ENCODE measurements at regions not wholly inside any gene's neighbourhood (a gene's known extent, or its start where the extent isn't known, plus 50 kb on each side); places are given as distances from the start of the nearest gene placed in this dataset.

DNA sequence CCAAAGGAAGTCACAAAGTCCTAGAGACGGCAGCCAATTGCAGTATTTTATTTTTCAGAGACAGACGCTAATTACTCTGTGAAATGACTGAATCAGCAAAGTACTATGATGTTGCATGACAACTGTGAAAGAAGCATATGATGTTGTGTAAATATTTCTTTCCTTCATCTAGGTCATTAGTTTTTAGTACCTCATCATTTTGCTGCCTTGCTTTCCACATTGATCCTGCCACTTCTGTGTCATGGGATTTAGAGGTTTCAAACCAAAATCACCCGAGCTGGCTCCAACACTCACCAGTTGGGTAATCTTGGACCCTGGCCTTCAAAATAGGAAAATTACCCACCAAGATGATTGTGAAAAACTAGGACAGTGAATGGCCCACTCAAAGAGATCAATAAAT is 585.2 kb downstream of the ACTL7B start:
- intact Hi-C loops (cut with DNase I): loop anchor here in 1 of 2 donors (5.0 to 10.0 kb wide), 3 partner anchors 118 to 636 kb away; no protein-coding TSS in a partner anchor
- DNase-seq (no peak), ATAC-seq (no peak)
- Histone ChIP-seq H3K4me3 (no peak overlapping the region), H3K9me3 (no peaks in the 10 kb centered on the region), H3K4me1 (peaks cover 8% of the 10 kb centered on the region), H3K36me3 (ENCODE audit: insufficient read depth in 1 of 2, low read depth in 1 of 2) (no peaks in the 10 kb centered on the region), H3K27ac (no peak overlapping the region), H3K27me3 (ENCODE audit: insufficient read depth in 3 of 3, low read length in 2 of 3) (no peaks in the 10 kb centered on the region)
- WGBS, 3 donors: 80 to 95% (median 86%) methylated on average over 3 of the region's 3 CpGs
- TF ChIP-seq, protein P1, sequence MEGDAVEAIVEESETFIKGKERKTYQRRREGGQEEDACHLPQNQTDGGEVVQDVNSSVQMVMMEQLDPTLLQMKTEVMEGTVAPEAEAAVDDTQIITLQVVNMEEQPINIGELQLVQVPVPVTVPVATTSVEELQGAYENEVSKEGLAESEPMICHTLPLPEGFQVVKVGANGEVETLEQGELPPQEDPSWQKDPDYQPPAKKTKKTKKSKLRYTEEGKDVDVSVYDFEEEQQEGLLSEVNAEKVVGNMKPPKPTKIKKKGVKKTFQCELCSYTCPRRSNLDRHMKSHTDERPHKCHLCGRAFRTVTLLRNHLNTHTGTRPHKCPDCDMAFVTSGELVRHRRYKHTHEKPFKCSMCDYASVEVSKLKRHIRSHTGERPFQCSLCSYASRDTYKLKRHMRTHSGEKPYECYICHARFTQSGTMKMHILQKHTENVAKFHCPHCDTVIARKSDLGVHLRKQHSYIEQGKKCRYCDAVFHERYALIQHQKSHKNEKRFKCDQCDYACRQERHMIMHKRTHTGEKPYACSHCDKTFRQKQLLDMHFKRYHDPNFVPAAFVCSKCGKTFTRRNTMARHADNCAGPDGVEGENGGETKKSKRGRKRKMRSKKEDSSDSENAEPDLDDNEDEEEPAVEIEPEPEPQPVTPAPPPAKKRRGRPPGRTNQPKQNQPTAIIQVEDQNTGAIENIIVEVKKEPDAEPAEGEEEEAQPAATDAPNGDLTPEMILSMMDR (IDR thresholded peaks at IDR 0.05): no peak

DNA sequence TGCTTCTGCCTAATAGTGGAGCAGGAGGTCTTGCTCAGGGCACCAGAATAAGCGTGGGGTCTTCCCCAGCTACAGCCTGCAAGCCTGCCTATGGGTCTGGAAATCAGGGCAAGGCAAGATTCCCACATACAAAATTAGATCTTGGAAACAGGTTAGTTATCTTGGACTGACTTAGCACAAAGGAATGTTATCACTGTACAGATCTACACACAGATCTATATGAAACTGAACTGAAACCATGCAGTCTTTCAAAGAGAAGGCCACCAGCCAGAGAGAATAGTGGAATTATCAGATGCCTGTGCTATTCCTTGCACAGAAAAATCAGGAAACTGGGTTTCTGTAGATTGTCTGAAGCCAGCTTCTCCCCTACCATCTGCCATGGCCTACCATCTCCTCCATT is 585.7 kb downstream of the ACTL7B start:
- Histone ChIP-seq H3K4me1 (peaks cover 8% of the 10 kb centered on the region), H3K36me3 (ENCODE audit: insufficient read depth in 1 of 2, low read depth in 1 of 2) (no peaks in the 10 kb centered on the region), H3K9me3 (no peaks in the 10 kb centered on the region), H3K4me3 (no peak overlapping the region), H3K27me3 (ENCODE audit: insufficient read depth in 3 of 3, low read length in 2 of 3) (no peaks in the 10 kb centered on the region), H3K27ac (no peak overlapping the region)
- intact Hi-C loops (cut with DNase I): loop anchor here in 1 of 2 donors (5.0 to 10.0 kb wide), 3 partner anchors 118 to 635 kb away; no protein-coding TSS in a partner anchor
- ATAC-seq: no peak
- DNase-seq: no peak
- TF ChIP-seq, protein P1 (IDR thresholded peaks at IDR 0.05): no peak
- 94 to 95% (median 94%) methylated on average over 1 of the region's 1 CpG for WGBS, 3 donors

DNA sequence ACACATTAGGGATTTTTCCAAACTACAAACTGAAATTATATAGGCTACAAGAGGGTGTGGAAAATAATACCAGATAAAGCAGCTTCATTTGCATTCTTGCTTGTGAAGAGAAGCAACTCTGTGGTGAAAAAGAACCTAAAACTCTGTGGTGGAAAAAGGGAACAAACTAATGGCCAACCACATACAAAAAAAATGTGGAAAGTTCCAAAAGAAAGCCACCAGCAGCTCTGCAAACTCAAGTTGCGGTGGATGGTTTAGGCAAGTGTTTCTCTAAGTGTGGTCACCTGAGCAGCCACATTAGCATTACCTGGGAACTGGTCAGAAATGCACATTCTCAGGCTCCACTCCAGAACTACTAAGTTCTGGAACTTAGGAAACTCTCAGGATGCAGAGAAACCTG is 586.4 kb downstream of the ACTL7B start:
- DNase-seq: no peak
- H3K27me3 ChIP-seq (ENCODE audit: insufficient read depth in 3 of 3, low read length in 2 of 3): no peaks in the 10 kb centered on the region
- no peaks in the 10 kb centered on the region for H3K9me3 ChIP-seq
- H3K27ac ChIP-seq: no peak overlapping the region
- ATAC-seq: no peak
- 91 to 97% (median 92%) methylated on average over 1 of the region's 1 CpG for WGBS, 3 donors
- H3K4me3 ChIP-seq: no peak overlapping the region
- intact Hi-C loops (cut with DNase I): loop anchor here in 1 of 2 donors (10.0 kb wide), 1 partner anchor 125 kb away; no protein-coding TSS in a partner anchor
- peaks cover 8% of the 10 kb centered on the region for H3K4me1 ChIP-seq
- TF ChIP-seq, protein P1 (IDR thresholded peaks at IDR 0.05): no peak
- H3K36me3 ChIP-seq (ENCODE audit: insufficient read depth in 1 of 2, low read depth in 1 of 2): no peaks in the 10 kb centered on the region

DNA sequence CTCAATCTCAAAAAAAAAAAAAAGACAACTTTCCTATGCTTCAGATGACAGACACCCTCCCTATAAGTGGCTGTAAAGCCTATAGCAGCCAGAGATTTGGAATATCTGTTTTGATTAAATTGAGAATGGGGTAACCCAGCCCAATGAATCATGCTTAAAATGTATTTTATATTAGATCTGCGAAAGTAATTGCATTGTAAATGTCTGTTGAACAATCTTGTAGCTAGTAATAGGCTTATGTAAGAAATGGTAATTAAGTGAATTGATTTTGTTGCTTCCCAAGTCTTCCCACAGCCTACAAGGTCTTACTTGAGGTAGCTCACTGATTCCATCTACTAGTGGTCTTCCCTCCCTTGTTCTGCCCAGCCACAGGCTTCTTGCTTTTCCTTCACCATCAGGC is 590.7 kb downstream of the ACTL7B start:
- 96 to 97% (median 97%) methylated on average over 1 of the region's 1 CpG for WGBS, 3 donors
- ATAC-seq (no peak), DNase-seq (no peak)
- H3K36me3 ChIP-seq (ENCODE audit: insufficient read depth in 1 of 2, low read depth in 1 of 2): no peaks in the 10 kb centered on the region
- H3K9me3 ChIP-seq: no peaks in the 10 kb centered on the region
- TF ChIP-seq, protein P1 (IDR thresholded peaks at IDR 0.05): no peak
- intact Hi-C loops (cut with DNase I): loop anchor here in 1 of 2 donors (10.0 kb wide), 1 partner anchor 120 kb away; no protein-coding TSS in a partner anchor
- no peak overlapping the region for H3K27ac ChIP-seq
- H3K27me3 ChIP-seq (ENCODE audit: insufficient read depth in 3 of 3, low read length in 2 of 3): no peaks in the 10 kb centered on the region
- no peak overlapping the region for H3K4me3 ChIP-seq
- H3K4me1 ChIP-seq: no peaks in the 10 kb centered on the region

DNA sequence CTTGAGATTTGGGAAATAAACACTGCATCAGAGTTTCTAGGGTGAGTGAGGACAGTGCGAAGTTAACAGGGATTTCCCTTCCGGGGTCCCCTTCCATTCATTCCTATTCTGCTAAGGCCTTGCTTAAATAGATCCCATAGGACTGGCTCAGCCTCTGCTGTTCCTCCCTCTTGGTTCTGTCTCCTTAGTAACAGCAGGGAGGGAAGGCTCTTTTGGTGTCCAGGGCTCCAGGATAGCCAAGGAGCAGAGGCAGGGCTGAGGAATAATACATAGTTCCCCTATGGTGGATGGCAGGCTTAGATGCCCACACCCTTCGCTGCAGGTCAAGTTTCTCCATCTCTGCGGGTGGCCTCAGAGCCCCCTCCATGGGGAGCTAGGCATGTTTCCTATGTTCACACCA is 591.7 kb downstream of the ACTL7B start:
- Histone ChIP-seq H3K27ac (no peak overlapping the region), H3K9me3 (no peaks in the 10 kb centered on the region), H3K4me1 (no peaks in the 10 kb centered on the region), H3K36me3 (ENCODE audit: insufficient read depth in 1 of 2, low read depth in 1 of 2) (no peaks in the 10 kb centered on the region), H3K27me3 (ENCODE audit: insufficient read depth in 3 of 3, low read length in 2 of 3) (no peaks in the 10 kb centered on the region), H3K4me3 (no peak overlapping the region)
- 90 to 96% (median 95%) methylated on average over 4 of the region's 4 CpGs for WGBS, 3 donors
- TF ChIP-seq, protein P1 (IDR thresholded peaks at IDR 0.05): no peak
- DNase-seq (no peak), ATAC-seq (no peak)
- intact Hi-C loops (cut with DNase I): loop anchor here in 1 of 2 donors (10.0 kb wide), 1 partner anchor 119 kb away; no protein-coding TSS in a partner anchor
